H1 (cell line): ENCODE measurements at regions not wholly inside any gene's neighbourhood (a gene's known extent, or its start where the extent isn't known, plus 50 kb on each side); places are given as distances from the start of the nearest gene placed in this dataset.

Source experiments
- CBX5 ChIP-seq: fragments of 300-800, 300-1000 bp; sonication (generic); IDR thresholded peaks from 2 replicates; pipeline ENCODE4 v1.7.1; 2016; ENCODE audit warnings: antibody characterized with exemption, low read length, low read depth
- CHD7 ChIP-seq: fragments of 300-600 bp; sonication (generic); IDR thresholded peaks from 2 replicates; pipeline ENCODE4 v1.7.1; 2012; ENCODE audit warnings: low read length, moderate library complexity, mild to moderate bottlenecking, inconsistent platforms; ENCODE audit not compliant: insufficient replicate concordance
- GABPA ChIP-seq: IDR thresholded peaks from 2 replicates; pipeline ENCODE4 v1.6.1; 2011; ENCODE audit warnings: mild to moderate bottlenecking, low read length, moderate library complexity, borderline replicate concordance; ENCODE audit not compliant: insufficient read depth
- NRF1 ChIP-seq: IDR thresholded peaks from 2 replicates; pipeline ENCODE4 v1.6.1; 2011; ENCODE audit warnings: mild to moderate bottlenecking, low read depth, low read length, improper control_type of control experiment
- SIN3A ChIP-seq, 2 experiments: IDR thresholded peaks in 1 of 2; conservative IDR thresholded peaks in 1 of 2; 2 replicates each; pipeline ENCODE4 v1.6.1; 2011 to 2012; ENCODE audit warnings: low read length in 2 of 2, improper control_type of control experiment in 1 of 2, low read depth in 1 of 2, mild to moderate bottlenecking in 1 of 2
- TEAD4 ChIP-seq: IDR thresholded peaks from 2 replicates; pipeline ENCODE4 v1.6.1; 2012; ENCODE audit warnings: low read depth, low read length, inconsistent platforms, mixed read lengths

- TF ChIP-seq CHD7: no peak
- TF ChIP-seq CBX5: no peak
- TF ChIP-seq GABPA: no peak
- TF ChIP-seq TEAD4: no peak
- no peak for TF ChIP-seq NRF1
- TF ChIP-seq SIN3A (conservative IDR thresholded peaks at IDR 0.05 in 1 of 2, IDR thresholded peaks at IDR 0.05 in 1 of 2; ENCODE audit: low read depth in 1 of 2, low read length in 2 of 2): no peak
Measured at GRCh38 chr14:49106741-49107667, 479.2 kb downstream of the RPS29 start (continued).
